ENCODE measurements at regions not wholly inside any gene's neighbourhood (a gene's known extent, or its start where the extent isn't known, plus 50 kb on each side); places are given as distances from the start of the nearest gene placed in this dataset.
"Not testable (repeated sequence)": the region's sequence is repeated elsewhere in the genome, so short reads cannot be mapped to it uniquely, and the experiment has no call there.

DNA sequence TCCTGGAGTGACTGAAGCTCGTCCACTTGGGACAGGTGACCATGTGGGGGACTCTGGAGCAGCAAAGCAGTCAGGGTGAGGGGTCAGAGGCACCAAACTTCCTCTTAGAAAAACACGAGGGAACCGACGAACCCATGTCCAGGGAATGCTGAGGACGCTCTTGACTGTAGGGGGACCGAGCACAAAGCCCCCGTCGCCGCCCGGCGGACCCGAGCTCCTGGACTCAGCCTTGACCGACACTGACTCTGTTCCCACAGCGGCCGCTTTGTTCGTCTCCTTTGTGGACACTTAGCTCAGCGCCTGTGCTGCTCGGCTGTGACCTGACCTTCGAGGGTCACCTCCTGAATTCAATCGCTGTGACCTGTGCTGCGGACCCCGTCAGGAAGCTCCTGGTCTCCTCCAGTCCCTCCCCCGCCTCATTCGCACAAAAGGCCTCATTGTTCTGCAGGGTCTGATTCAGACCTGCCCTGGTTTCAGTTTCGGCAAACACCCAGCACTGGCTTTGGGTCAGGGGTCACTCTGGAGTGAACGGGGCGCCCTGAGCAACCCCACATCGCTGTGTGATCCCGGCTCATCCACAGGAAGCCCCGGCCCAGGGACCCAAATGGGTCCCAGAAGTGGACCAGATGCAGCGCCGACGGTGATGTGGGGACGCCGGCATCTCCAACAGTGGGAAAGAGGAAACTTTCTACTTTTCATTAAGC, 454.8 kb downstream of the PREX1 start (continued):
- TF ChIP-seq ZNF292 (CRISPR knock-in tag; IDR thresholded peaks at IDR 0.05; ENCODE audit: borderline replicate concordance, low read depth) (peak; percentile 100), ZNF44 (CRISPR knock-in tag; IDR thresholded peaks at IDR 0.05) (peak; percentile 71; the same call in 1 of the 2 replicates), ERF (CRISPR knock-in tag; IDR thresholded peaks at IDR 0.05) (peak; percentile 99), HNF4A (CRISPR knock-in tag; IDR thresholded peaks at IDR 0.05) (peak; percentile 98), ZMYM3 (CRISPR knock-in tag; IDR thresholded peaks at IDR 0.05) (peak; percentile 91), NR2F1 (CRISPR knock-in tag; IDR thresholded peaks at IDR 0.05) (peak; percentile 99), USF2 (IDR thresholded peaks at IDR 0.05; ENCODE audit: low read depth, low read length) (peak; percentile 39; the same call in 1 of the 2 replicates), USF2 (CRISPR knock-in tag; IDR thresholded peaks at IDR 0.05; ENCODE audit: borderline replicate concordance) (peak; percentile 29; the same call in 1 of the 2 replicates), ZNF34 (CRISPR knock-in tag; IDR thresholded peaks at IDR 0.05; ENCODE audit: borderline replicate concordance) (0 out of 2 replicates have a peak, but pooled peaks have one; percentile 27), ZNF333 (CRISPR knock-in tag; IDR thresholded peaks at IDR 0.05; ENCODE audit: borderline replicate concordance) (peak; percentile 86; the same call in 1 of the 2 replicates), ZBTB10 (CRISPR knock-in tag; IDR thresholded peaks at IDR 0.05; ENCODE audit: borderline replicate concordance) (peak; percentile 91; the same call in 1 of the 2 replicates), CREB1 (IDR thresholded peaks at IDR 0.05) (peak; percentile 22; the same call in 1 of the 2 replicates), ZNF367 (CRISPR knock-in tag; IDR thresholded peaks at IDR 0.05; ENCODE audit: borderline replicate concordance) (0 out of 2 replicates have a peak, but pooled peaks have one; percentile 31)
- TF ChIP-seq, protein P1, sequence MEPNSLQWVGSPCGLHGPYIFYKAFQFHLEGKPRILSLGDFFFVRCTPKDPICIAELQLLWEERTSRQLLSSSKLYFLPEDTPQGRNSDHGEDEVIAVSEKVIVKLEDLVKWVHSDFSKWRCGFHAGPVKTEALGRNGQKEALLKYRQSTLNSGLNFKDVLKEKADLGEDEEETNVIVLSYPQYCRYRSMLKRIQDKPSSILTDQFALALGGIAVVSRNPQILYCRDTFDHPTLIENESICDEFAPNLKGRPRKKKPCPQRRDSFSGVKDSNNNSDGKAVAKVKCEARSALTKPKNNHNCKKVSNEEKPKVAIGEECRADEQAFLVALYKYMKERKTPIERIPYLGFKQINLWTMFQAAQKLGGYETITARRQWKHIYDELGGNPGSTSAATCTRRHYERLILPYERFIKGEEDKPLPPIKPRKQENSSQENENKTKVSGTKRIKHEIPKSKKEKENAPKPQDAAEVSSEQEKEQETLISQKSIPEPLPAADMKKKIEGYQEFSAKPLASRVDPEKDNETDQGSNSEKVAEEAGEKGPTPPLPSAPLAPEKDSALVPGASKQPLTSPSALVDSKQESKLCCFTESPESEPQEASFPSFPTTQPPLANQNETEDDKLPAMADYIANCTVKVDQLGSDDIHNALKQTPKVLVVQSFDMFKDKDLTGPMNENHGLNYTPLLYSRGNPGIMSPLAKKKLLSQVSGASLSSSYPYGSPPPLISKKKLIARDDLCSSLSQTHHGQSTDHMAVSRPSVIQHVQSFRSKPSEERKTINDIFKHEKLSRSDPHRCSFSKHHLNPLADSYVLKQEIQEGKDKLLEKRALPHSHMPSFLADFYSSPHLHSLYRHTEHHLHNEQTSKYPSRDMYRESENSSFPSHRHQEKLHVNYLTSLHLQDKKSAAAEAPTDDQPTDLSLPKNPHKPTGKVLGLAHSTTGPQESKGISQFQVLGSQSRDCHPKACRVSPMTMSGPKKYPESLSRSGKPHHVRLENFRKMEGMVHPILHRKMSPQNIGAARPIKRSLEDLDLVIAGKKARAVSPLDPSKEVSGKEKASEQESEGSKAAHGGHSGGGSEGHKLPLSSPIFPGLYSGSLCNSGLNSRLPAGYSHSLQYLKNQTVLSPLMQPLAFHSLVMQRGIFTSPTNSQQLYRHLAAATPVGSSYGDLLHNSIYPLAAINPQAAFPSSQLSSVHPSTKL (CRISPR knock-in tag; IDR thresholded peaks at IDR 0.05) = peak; percentile 99
- TF ChIP-seq CREB1 (CRISPR knock-in tag; IDR thresholded peaks at IDR 0.05) = not testable (repeated sequence)
- TF ChIP-seq, protein P2, sequence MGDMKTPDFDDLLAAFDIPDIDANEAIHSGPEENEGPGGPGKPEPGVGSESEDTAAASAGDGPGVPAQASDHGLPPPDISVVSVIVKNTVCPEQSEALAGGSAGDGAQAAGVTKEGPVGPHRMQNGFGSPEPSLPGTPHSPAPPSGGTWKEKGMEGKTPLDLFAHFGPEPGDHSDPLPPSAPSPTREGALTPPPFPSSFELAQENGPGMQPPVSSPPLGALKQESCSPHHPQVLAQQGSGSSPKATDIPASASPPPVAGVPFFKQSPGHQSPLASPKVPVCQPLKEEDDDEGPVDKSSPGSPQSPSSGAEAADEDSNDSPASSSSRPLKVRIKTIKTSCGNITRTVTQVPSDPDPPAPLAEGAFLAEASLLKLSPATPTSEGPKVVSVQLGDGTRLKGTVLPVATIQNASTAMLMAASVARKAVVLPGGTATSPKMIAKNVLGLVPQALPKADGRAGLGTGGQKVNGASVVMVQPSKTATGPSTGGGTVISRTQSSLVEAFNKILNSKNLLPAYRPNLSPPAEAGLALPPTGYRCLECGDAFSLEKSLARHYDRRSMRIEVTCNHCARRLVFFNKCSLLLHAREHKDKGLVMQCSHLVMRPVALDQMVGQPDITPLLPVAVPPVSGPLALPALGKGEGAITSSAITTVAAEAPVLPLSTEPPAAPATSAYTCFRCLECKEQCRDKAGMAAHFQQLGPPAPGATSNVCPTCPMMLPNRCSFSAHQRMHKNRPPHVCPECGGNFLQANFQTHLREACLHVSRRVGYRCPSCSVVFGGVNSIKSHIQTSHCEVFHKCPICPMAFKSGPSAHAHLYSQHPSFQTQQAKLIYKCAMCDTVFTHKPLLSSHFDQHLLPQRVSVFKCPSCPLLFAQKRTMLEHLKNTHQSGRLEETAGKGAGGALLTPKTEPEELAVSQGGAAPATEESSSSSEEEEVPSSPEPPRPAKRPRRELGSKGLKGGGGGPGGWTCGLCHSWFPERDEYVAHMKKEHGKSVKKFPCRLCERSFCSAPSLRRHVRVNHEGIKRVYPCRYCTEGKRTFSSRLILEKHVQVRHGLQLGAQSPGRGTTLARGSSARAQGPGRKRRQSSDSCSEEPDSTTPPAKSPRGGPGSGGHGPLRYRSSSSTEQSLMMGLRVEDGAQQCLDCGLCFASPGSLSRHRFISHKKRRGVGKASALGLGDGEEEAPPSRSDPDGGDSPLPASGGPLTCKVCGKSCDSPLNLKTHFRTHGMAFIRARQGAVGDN (CRISPR knock-in tag; IDR thresholded peaks at IDR 0.05) = peak; percentile 97
